ENCODE measurements at regions not wholly inside any gene's neighbourhood (a gene's known extent, or its start where the extent isn't known, plus 50 kb on each side); places are given as distances from the start of the nearest gene placed in this dataset.

GRCh38 chr1:209046935-209047334 lies 536.6 kb upstream of the CAMK1G start:
- TF ChIP-seq, protein P1, sequence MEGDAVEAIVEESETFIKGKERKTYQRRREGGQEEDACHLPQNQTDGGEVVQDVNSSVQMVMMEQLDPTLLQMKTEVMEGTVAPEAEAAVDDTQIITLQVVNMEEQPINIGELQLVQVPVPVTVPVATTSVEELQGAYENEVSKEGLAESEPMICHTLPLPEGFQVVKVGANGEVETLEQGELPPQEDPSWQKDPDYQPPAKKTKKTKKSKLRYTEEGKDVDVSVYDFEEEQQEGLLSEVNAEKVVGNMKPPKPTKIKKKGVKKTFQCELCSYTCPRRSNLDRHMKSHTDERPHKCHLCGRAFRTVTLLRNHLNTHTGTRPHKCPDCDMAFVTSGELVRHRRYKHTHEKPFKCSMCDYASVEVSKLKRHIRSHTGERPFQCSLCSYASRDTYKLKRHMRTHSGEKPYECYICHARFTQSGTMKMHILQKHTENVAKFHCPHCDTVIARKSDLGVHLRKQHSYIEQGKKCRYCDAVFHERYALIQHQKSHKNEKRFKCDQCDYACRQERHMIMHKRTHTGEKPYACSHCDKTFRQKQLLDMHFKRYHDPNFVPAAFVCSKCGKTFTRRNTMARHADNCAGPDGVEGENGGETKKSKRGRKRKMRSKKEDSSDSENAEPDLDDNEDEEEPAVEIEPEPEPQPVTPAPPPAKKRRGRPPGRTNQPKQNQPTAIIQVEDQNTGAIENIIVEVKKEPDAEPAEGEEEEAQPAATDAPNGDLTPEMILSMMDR (conservative IDR thresholded peaks at IDR 0.05; ENCODE audit: low read length), result no peak
- TF ChIP-seq EZH2phosphoT487 (IDR thresholded peaks at IDR 0.05; ENCODE audit: borderline replicate concordance), result no peak

Data from Loucy (cell line).